Mesothelial cell of epicardium (in vitro differentiated cells): ENCODE measurements at regions not wholly inside any gene's neighbourhood (a gene's known extent, or its start where the extent isn't known, plus 50 kb on each side); places are given as distances from the start of the nearest gene placed in this dataset.

Experiments
- DNase-seq, 2 experiments: peaks; one replicate each; pipeline ENCODE4 v3.0.0; 2021; ENCODE audit warnings: low spot score in 2 of 2; ENCODE audit not compliant: unreplicated experiment in 2 of 2
- H3K27ac Mint-ChIP-seq: 2 replicates; pipeline ENCODE4 v1.8.0; 2021; ENCODE audit warnings: mixed read lengths
- H3K27me3 Mint-ChIP-seq: 2 replicates; pipeline ENCODE4 v1.8.0; 2021; ENCODE audit warnings: low read depth, mixed read lengths
- H3K36me3 Mint-ChIP-seq: 2 replicates; pipeline ENCODE4 v1.8.0; 2021; ENCODE audit warnings: mixed read lengths
- H3K4me1 Mint-ChIP-seq: 2 replicates; pipeline ENCODE4 v1.8.0; 2021; ENCODE audit warnings: mixed read lengths
- H3K4me3 Mint-ChIP-seq: 2 replicates; pipeline ENCODE4 v1.8.0; 2021; ENCODE audit warnings: mild to moderate bottlenecking, moderate library complexity, mixed read lengths
- H3K9me3 Mint-ChIP-seq: 2 replicates; pipeline ENCODE4 v1.8.0; 2021; ENCODE audit warnings: mixed read lengths
- CTCF ChIP-seq: fragments of 200-600 bp; sonication (generic); IDR thresholded peaks from one replicate; pipeline ENCODE4 v1.5.0; 2021; ENCODE audit warnings: antibody characterized with exemption; ENCODE audit not compliant: unreplicated experiment

- Mint-ChIP-seq H3K4me3 (no peak overlapping the region), H3K9me3 (peaks cover 5% of the 10 kb centered on the region), H3K36me3 (no peaks in the 10 kb centered on the region), H3K27ac (no peak overlapping the region), H3K27me3 (no peaks in the 10 kb centered on the region), H3K4me1 (peaks cover 33% of the 10 kb centered on the region)
- no peak for DNase-seq
- no peak for TF ChIP-seq CTCF
These were observed 121.9 kb upstream of the DMD start for GRCh38 chrX:33333271-33333670.

- Mint-ChIP-seq H3K4me1 (peaks cover 14% of the 10 kb centered on the region), H3K36me3 (no peaks in the 10 kb centered on the region), H3K4me3 (no peak overlapping the region), H3K27ac (no peak overlapping the region), H3K9me3 (peaks cover 5% of the 10 kb centered on the region), H3K27me3 (no peaks in the 10 kb centered on the region)
- no peak for DNase-seq
- TF ChIP-seq CTCF: no peak
These were observed 119.4 kb upstream of the DMD start for GRCh38 chrX:33330798-33331197.

- H3K4me1 Mint-ChIP-seq: peaks cover 14% of the 10 kb centered on the region
- H3K4me3 Mint-ChIP-seq: no peak overlapping the region
- H3K27me3 Mint-ChIP-seq: no peaks in the 10 kb centered on the region
- peaks cover 11% of the 10 kb centered on the region for H3K9me3 Mint-ChIP-seq
- DNase-seq: no peak
- TF ChIP-seq CTCF: peak; percentile 60
- H3K36me3 Mint-ChIP-seq: no peaks in the 10 kb centered on the region
- H3K27ac Mint-ChIP-seq: no peak overlapping the region
These were observed 112.8 kb upstream of the DMD start for GRCh38 chrX:33324099-33324498.

GRCh38 chrX:33307911-33308354 is 96.6 kb upstream of the DMD start:
- Mint-ChIP-seq H3K9me3 (no peaks in the 10 kb centered on the region), H3K4me1 (peaks cover 22% of the 10 kb centered on the region), H3K27ac (peak overlapping the region; percentile 93), H3K27me3 (no peaks in the 10 kb centered on the region), H3K4me3 (no peak overlapping the region), H3K36me3 (peaks cover 2% of the 10 kb centered on the region)
- TF ChIP-seq CTCF: no peak
- no peak for DNase-seq

- Mint-ChIP-seq H3K4me1 (no peaks in the 10 kb centered on the region), H3K27ac (no peak overlapping the region), H3K4me3 (no peak overlapping the region), H3K9me3 (peaks cover 8% of the 10 kb centered on the region), H3K27me3 (no peaks in the 10 kb centered on the region), H3K36me3 (no peaks in the 10 kb centered on the region)
- no peak for TF ChIP-seq CTCF
- no peak for DNase-seq
These were observed 87.3 kb upstream of the DMD start for GRCh38 chrX:33298622-33299021.

GRCh38 chrX:33285550-33285949 is 74.2 kb upstream of the DMD start:
- DNase-seq: no peak
- Mint-ChIP-seq H3K36me3 (no peaks in the 10 kb centered on the region), H3K9me3 (no peaks in the 10 kb centered on the region), H3K27me3 (no peaks in the 10 kb centered on the region), H3K27ac (no peak overlapping the region), H3K4me1 (peaks cover 2% of the 10 kb centered on the region), H3K4me3 (no peak overlapping the region)
- TF ChIP-seq CTCF: no peak
